ENCODE measurements at regions not wholly inside any gene's neighbourhood (a gene's known extent, or its start where the extent isn't known, plus 50 kb on each side); places are given as distances from the start of the nearest gene placed in this dataset.
A peak's percentile ranks its signal among the peaks of the same experiment; 100 is the strongest.

DNA sequence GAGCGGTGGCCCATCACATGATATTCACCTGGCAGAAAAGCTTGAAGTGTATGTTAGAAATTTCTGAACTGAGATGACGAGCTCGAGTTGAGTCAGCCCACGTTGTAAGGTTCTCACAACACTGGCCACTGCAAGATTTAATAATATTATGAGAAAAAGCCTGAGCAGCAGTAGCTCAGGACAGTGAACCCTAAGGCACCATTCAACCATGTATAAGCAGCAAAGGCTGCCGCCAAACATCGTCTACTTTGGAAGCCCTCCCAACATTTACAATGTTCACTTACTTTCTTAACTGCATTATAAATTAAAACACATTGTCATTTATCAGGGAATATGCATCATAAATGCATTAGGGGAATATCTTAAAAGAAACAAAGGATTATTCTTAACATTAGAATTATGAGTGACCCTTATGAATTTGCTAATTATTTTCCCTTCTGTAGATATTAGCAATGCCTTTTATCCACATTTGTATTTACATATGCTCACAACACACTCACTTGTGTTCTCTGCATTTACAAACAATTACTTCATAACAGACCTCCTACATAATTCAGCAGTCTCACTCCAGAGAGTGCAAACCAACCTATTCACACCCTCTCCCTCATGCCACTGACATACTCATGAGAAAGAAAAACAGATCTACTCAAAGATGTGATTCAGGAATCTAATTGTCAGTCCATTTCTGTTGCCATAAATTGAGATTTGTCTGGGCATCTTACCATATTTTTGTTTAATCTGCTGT, 57.7 kb upstream of the CARD18 start:
- H3K27ac ChIP-seq (ENCODE audit: low read depth in 1 of 3, low read length in 2 of 3), result no peak overlapping the region
- FAIRE-seq, result no peak
- H3K36me3 ChIP-seq (ENCODE audit: control insufficient read depth in 3 of 3, insufficient read depth in 2 of 3, low read depth in 1 of 3, low read length in 3 of 3), result no peaks in the 10 kb centered on the region
- peaks cover 0 to 3% of the 10 kb centered on the region in 2 donors for H3K9me3 ChIP-seq (ENCODE audit: control insufficient read depth in 2 of 2, insufficient read depth in 1 of 2, low read depth in 1 of 2, low read length in 1 of 2)
- 68 to 74% (median 71%) methylated on average over 6 of the region's 6 CpGs for WGBS, 3 donors
- peaks cover 0 to 12% (median 0%) of the 10 kb centered on the region in 3 donors for H3K4me1 ChIP-seq (ENCODE audit: control insufficient read depth in 3 of 3, insufficient read depth in 2 of 3, low read depth in 1 of 3, low read length in 2 of 3)
- DNase-seq, result no peak
- no peaks in the 10 kb centered on the region for H3K27me3 ChIP-seq (ENCODE audit: control insufficient read depth in 3 of 3, insufficient read depth in 3 of 3, low read length in 3 of 3)
- no peak overlapping the region for H3K4me3 ChIP-seq (ENCODE audit: low read depth in 1 of 3, low read length in 3 of 3)

DNA sequence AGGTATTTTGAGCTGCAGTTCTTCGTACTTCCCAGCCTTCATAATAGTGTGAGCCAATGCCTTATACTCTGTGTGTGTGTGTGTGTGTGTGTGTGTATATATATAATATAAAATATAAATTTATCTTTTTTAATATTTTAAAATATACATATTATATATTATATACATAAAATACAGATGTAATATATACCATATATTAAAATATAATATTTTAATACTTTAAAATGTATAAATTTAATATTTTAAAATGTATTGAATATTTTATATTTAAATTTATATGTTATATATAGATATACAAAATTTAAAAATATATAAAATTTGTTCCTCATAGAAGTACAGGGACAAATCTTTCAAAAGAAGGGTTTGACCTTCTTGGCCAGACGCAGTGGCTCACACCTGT, 53.7 kb upstream of the CARD18 start:
- no peak for DNase-seq
- Histone ChIP-seq H3K27ac (ENCODE audit: low read depth in 1 of 3, low read length in 2 of 3) (no peak overlapping the region), H3K36me3 (ENCODE audit: control insufficient read depth in 3 of 3, insufficient read depth in 2 of 3, low read depth in 1 of 3, low read length in 3 of 3) (no peaks in the 10 kb centered on the region), H3K9me3 (ENCODE audit: control insufficient read depth in 2 of 2, insufficient read depth in 1 of 2, low read depth in 1 of 2, low read length in 1 of 2) (no peaks in the 10 kb centered on the region), H3K4me1 (ENCODE audit: control insufficient read depth in 3 of 3, insufficient read depth in 2 of 3, low read depth in 1 of 3, low read length in 2 of 3) (no peaks in the 10 kb centered on the region), H3K4me3 (ENCODE audit: low read depth in 1 of 3, low read length in 3 of 3) (no peak overlapping the region), H3K27me3 (ENCODE audit: control insufficient read depth in 3 of 3, insufficient read depth in 3 of 3, low read length in 3 of 3) (no peaks in the 10 kb centered on the region)
- 78 to 91% (median 91%) methylated on average over 2 of the region's 2 CpGs for WGBS, 3 donors
- peak; percentile 94 for FAIRE-seq

DNA sequence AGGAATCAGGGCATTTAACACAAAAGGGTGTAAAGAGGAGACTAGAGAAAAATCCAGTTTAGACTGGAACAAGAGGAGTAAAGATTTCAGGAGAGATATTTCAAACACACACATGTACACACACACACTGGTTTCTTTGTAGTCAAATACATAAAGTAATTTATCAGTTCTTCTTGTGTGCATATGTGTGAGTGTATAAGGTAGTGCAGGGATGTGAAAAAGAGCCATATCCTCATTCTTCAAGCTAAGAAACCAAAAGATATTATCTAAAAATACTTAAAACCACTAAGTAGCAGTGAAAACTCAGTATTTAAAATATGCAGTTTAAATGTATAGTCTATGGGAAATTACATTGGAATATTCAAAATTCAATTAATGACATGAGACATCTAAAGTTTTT, 52.5 kb upstream of the CARD18 start:
- H3K4me1 ChIP-seq (ENCODE audit: control insufficient read depth in 3 of 3, insufficient read depth in 2 of 3, low read depth in 1 of 3, low read length in 2 of 3), result no peaks in the 10 kb centered on the region
- H3K36me3 ChIP-seq (ENCODE audit: control insufficient read depth in 3 of 3, insufficient read depth in 2 of 3, low read depth in 1 of 3, low read length in 3 of 3), result no peaks in the 10 kb centered on the region
- no peak for DNase-seq
- H3K9me3 ChIP-seq (ENCODE audit: control insufficient read depth in 2 of 2, insufficient read depth in 1 of 2, low read depth in 1 of 2, low read length in 1 of 2), result no peaks in the 10 kb centered on the region
- no peak for FAIRE-seq
- H3K27me3 ChIP-seq (ENCODE audit: control insufficient read depth in 3 of 3, insufficient read depth in 3 of 3, low read length in 3 of 3), result no peaks in the 10 kb centered on the region
- no peak overlapping the region for H3K4me3 ChIP-seq (ENCODE audit: low read depth in 1 of 3, low read length in 3 of 3)
- no peak overlapping the region for H3K27ac ChIP-seq (ENCODE audit: low read depth in 1 of 3, low read length in 2 of 3)

DNA sequence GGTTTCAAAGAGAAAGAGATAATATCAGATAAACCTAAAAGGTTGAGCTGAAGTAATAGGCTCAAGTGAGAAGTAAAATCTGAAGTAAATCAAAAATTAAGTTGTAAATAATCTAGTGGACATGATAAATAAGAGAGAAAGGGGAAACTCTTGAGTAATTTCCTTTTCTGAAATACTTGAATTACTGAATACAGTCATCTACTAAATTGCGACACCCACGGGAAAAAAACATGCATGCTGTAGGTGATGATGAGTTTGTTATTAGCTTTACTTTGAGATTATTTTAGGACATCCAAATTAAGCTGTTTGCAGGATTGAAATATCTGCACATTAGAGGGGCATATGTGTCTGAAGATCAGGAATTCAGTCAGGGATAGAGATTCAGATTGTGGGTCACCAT, 50.0 kb upstream of the CARD18 start:
- 82 to 94% (median 83%) methylated on average over 2 of the region's 2 CpGs for WGBS, 3 donors
- Histone ChIP-seq H3K9me3 (ENCODE audit: control insufficient read depth in 2 of 2, insufficient read depth in 1 of 2, low read depth in 1 of 2, low read length in 1 of 2) (no peaks in the 10 kb centered on the region), H3K4me3 (ENCODE audit: low read depth in 1 of 3, low read length in 3 of 3) (no peak overlapping the region), H3K27me3 (ENCODE audit: control insufficient read depth in 3 of 3, insufficient read depth in 3 of 3, low read length in 3 of 3) (no peaks in the 10 kb centered on the region), H3K4me1 (ENCODE audit: control insufficient read depth in 3 of 3, insufficient read depth in 2 of 3, low read depth in 1 of 3, low read length in 2 of 3) (no peaks in the 10 kb centered on the region), H3K36me3 (ENCODE audit: control insufficient read depth in 3 of 3, insufficient read depth in 2 of 3, low read depth in 1 of 3, low read length in 3 of 3) (no peaks in the 10 kb centered on the region), H3K27ac (ENCODE audit: low read depth in 1 of 3, low read length in 2 of 3) (no peak overlapping the region)
- FAIRE-seq, result no peak
- DNase-seq, result no peak
